ENCODE measurements at regions not wholly inside any gene's neighbourhood (a gene's known extent, or its start where the extent isn't known, plus 50 kb on each side); places are given as distances from the start of the nearest gene placed in this dataset.

DNA sequence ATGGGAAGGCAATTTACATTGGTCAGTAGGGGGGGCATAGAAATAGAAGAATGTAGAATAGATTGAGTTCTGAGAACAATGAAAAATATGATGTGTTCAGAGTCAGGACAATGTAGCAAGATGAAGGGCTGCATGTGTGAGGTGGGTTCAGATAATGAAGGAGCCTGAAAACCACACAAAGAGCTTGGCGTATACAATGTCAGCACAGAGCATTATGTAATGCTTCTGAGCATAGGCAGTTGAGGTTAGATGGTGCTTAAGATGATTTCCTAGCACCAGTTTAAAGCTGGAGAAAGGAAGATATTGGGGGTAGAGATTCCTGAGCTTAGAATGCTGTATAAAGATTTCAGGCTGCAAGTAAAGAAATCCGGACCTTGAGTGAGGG lies 202.0 kb upstream of the SNX7 start:
- no peak overlapping the region for H3K4me3 ChIP-seq (ENCODE audit: control insufficient read depth, low read depth, low read length)
- DNase-seq (ENCODE audit: low read depth): no peak
- TF ChIP-seq, protein P1, sequence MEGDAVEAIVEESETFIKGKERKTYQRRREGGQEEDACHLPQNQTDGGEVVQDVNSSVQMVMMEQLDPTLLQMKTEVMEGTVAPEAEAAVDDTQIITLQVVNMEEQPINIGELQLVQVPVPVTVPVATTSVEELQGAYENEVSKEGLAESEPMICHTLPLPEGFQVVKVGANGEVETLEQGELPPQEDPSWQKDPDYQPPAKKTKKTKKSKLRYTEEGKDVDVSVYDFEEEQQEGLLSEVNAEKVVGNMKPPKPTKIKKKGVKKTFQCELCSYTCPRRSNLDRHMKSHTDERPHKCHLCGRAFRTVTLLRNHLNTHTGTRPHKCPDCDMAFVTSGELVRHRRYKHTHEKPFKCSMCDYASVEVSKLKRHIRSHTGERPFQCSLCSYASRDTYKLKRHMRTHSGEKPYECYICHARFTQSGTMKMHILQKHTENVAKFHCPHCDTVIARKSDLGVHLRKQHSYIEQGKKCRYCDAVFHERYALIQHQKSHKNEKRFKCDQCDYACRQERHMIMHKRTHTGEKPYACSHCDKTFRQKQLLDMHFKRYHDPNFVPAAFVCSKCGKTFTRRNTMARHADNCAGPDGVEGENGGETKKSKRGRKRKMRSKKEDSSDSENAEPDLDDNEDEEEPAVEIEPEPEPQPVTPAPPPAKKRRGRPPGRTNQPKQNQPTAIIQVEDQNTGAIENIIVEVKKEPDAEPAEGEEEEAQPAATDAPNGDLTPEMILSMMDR (IDR thresholded peaks at IDR 0.05; ENCODE audit: control insufficient read depth, insufficient read depth, low read depth, low read length, missing control alignments): no peak

DNA sequence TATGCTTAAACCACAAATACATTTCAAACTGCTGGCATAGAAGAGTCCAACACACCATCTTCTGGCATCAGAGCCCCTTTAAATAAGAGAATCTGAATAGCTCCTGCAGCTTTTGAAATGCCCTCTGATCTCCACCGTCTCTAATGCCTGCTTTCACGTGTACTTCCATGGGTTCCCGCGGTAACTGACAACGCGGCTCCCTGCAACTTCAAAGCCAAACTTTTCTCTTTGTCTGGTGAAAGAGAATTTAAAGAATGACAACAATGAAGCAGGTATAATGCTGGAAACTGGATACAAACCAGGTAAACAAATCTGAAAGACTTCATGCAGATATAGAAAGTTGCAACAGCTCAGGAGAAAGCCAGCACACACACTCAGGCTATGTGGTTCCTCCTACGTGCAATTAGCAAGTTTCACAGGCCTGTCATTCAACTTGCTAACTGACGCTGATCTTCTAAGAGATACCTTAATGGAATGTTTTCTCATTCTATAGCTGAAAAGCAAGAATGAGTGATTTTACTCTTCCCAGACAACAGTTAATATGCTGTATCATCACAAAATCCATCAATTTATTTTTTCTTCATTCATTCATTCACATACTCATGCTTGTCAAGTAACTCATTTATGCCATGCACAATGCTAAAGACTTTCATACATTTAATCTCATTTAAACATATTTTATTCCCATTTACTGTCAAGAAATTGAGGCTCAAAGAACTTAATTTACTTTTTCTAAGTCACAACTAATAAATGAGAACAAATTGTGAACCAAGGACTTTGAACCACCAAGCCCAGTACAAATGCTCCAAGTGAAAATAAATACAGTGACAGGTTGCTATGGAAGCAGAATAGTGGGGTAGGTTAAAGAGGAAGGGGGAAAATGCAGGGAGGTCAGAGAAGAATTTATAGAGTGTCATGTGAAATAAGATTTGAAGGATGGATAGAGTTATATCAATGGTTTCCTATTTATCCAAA lies 202.7 kb upstream of the SNX7 start:
- TF ChIP-seq, protein P1 (IDR thresholded peaks at IDR 0.05; ENCODE audit: control insufficient read depth, insufficient read depth, low read depth, low read length, missing control alignments): no peak
- no peak overlapping the region for H3K4me3 ChIP-seq (ENCODE audit: control insufficient read depth, low read depth, low read length)
- DNase-seq (ENCODE audit: low read depth): no peak

DNA sequence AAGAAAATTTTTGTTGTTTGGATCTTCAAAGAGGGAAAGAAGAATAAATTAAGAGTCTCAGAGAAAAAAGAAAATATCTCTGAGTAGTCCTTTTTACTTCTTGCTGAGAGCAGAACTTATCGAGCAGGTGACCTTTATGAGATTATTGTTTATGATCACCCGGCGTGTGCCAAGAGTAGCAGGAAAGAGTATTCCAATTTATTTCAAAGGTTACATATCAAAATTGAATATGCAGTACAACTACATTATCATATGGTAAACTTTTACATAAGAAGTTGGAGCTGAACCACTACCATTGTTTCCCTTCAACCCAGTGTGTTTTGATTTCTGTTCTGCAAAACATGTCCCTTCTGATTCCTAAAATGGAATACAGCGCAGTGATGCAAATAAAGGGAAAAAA lies 204.3 kb upstream of the SNX7 start:
- TF ChIP-seq, protein P1 (IDR thresholded peaks at IDR 0.05; ENCODE audit: control insufficient read depth, insufficient read depth, low read depth, low read length, missing control alignments): no peak
- DNase-seq (ENCODE audit: low read depth): no peak
- no peak overlapping the region for H3K4me3 ChIP-seq (ENCODE audit: control insufficient read depth, low read depth, low read length)

DNA sequence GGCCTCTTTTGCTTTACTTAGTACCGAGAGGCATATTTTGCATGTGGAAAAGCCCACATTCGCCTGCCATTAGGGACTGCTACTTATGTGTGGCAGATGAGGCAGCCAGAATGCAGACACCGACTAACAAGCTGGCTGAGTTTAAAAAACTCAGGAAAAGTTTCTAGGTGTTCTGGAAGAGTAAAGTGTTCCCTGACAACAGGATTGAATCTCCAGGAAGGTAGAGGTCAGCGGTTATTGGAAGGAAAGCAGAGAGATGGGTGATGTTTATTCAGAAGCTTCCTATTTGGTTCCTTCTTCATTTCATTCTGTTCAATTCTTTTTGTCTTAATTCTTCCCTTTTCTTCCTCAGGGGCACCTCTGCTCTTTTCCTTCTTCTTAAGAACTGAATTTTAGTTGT lies 206.9 kb upstream of the SNX7 start:
- TF ChIP-seq, protein P1 (IDR thresholded peaks at IDR 0.05; ENCODE audit: control insufficient read depth, insufficient read depth, low read depth, low read length, missing control alignments): no peak
- H3K4me3 ChIP-seq (ENCODE audit: control insufficient read depth, low read depth, low read length): no peak overlapping the region
- no peak for DNase-seq (ENCODE audit: low read depth)

DNA sequence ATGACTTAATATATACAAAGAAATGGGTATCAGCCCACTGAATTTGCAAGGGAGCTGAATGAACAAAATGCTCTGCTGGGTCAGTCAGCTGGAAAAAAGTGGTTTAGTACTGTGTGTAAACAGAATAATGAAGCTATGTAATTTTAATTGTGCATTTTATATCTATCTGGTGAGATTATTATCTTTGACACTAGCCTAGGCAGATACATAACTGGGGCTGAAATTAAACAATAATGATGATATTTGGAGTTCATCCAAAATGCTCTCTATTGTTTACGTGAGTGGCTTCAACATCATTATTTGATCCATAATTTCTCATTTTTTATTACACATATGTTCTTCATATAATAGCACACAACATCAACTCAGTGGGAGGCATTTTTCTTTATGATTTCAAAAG lies 208.5 kb upstream of the SNX7 start:
- TF ChIP-seq, protein P1 (IDR thresholded peaks at IDR 0.05; ENCODE audit: control insufficient read depth, insufficient read depth, low read depth, low read length, missing control alignments): no peak
- H3K4me3 ChIP-seq (ENCODE audit: control insufficient read depth, low read depth, low read length): no peak overlapping the region
- no peak for DNase-seq (ENCODE audit: low read depth)

DNA sequence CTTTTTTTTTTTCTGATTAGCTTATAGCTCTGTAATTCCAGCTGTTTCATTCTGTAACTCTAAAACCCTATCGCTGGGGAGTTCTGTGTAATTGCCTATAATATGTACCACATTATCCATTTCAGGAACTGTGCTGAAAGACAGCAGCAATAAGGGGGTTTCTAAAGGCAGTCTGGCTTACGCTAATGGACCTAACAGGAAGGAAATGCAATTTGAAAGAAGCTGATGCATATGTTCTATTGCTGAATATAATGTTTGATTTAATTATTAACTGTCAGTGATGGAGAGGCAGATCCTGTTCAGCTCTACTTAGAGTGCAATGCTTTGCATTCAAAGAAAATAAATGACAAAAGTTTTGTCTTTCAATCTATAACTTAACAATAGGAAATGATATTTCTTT lies 209.4 kb upstream of the SNX7 start:
- H3K4me3 ChIP-seq (ENCODE audit: control insufficient read depth, low read depth, low read length): no peak overlapping the region
- DNase-seq (ENCODE audit: low read depth): no peak
- TF ChIP-seq, protein P1 (IDR thresholded peaks at IDR 0.05; ENCODE audit: control insufficient read depth, insufficient read depth, low read depth, low read length, missing control alignments): no peak
